Spleen (tissue), 7 donors: ENCODE measurements at regions not wholly inside any gene's neighbourhood (a gene's known extent, or its start where the extent isn't known, plus 50 kb on each side); places are given as distances from the start of the nearest gene placed in this dataset.

ENCODE experiments used
- CTCF ChIP-seq, 11 experiments: fragments of 200-600 bp in 7 of 11; fragments of 450-650 bp in 4 of 11; sonication (generic) in 4 of 11; IDR thresholded peaks in 8 of 11; conservative IDR thresholded peaks in 3 of 11; 1 replicate in 7 of 11; 2 replicates in 4 of 11; pipeline versions ENCODE4 v1.4.0 to v1.8.0; 2016 to 2021; ENCODE audit warnings: antibody characterized with exemption in 11 of 11, inconsistent platforms in 4 of 11, mild to moderate bottlenecking in 1 of 11
- POLR2AphosphoS5 ChIP-seq, 3 donors: sonication (generic); formaldehyde crosslinking; IDR thresholded peaks; one replicate each; pipeline ENCODE4 v1.5.1; 2017; ENCODE audit warnings: antibody characterized with exemption in 3 of 3
- donor health status: DM: no; HTN: no; CAD: no; lungs with moderate emphysema.
- donor health status: DM: no; HTN: no; CAD: no.
- donor health status: DM: no; HTN: no; CAD: no.

- TF ChIP-seq CTCF (IDR thresholded peaks at IDR 0.05 in 8 of 11, conservative IDR thresholded peaks at IDR 0.05 in 3 of 11): no peak
- no peak for TF ChIP-seq POLR2AphosphoS5 (IDR thresholded peaks at IDR 0.05)
These were observed 86.8 kb upstream of the SMNDC1 start for GRCh38 chr10:110391541-110391940.
